D721Med (cell line): ENCODE measurements at regions not wholly inside any gene's neighbourhood (a gene's known extent, or its start where the extent isn't known, plus 50 kb on each side); places are given as distances from the start of the nearest gene placed in this dataset.

ENCODE experiments used
- DNase-seq: peaks from one replicate; pipeline ENCODE4 v3.0.0; 2011; ENCODE audit warnings: low spot score; ENCODE audit not compliant: insufficient read length
- FAIRE-seq: peaks from 2 replicates; lab custom pipeline; 2011; peaks lifted over from hg19 to GRCh38; lab: Jason Lieb, UNC
- TF ChIP-seq, protein P1 (sequence below): IDR thresholded peaks from 2 replicates; pipeline ENCODE4 v1.5.1; 2012; ENCODE audit warnings: mild to moderate bottlenecking, control low read depth; ENCODE audit not compliant: insufficient read depth; ENCODE audit errors: missing control alignments

DNA sequence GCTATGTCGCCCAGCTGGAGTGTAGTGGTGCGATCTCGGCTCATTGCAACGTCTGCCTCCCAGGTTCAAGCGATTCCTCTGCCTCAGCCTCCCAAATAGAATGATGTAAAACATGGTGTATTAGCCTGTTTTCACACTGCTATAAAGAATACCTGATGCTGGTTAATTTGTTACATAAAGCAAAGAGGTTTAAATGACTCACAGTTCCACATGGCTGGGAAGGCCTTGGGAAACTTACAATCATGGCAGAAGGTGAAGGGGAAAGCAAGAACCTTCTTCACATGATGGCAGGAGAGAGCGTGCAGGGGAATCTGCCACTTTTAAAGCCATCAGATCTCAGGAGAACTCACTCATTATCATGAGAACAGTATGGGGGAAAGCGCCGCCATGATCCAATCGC lies 1191.8 kb downstream of the ARAP2 start:
- DNase-seq: no peak
- TF ChIP-seq, protein P1, sequence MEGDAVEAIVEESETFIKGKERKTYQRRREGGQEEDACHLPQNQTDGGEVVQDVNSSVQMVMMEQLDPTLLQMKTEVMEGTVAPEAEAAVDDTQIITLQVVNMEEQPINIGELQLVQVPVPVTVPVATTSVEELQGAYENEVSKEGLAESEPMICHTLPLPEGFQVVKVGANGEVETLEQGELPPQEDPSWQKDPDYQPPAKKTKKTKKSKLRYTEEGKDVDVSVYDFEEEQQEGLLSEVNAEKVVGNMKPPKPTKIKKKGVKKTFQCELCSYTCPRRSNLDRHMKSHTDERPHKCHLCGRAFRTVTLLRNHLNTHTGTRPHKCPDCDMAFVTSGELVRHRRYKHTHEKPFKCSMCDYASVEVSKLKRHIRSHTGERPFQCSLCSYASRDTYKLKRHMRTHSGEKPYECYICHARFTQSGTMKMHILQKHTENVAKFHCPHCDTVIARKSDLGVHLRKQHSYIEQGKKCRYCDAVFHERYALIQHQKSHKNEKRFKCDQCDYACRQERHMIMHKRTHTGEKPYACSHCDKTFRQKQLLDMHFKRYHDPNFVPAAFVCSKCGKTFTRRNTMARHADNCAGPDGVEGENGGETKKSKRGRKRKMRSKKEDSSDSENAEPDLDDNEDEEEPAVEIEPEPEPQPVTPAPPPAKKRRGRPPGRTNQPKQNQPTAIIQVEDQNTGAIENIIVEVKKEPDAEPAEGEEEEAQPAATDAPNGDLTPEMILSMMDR: no peak

GRCh38 chr4:35063031-35063570 lies 1181.2 kb downstream of the ARAP2 start:
- TF ChIP-seq, protein P1: no peak
- DNase-seq (no peak), FAIRE-seq (no peak)

More for the DNA sequence above, 1191.8 kb downstream of the ARAP2 start:
- no peak for FAIRE-seq

GRCh38 chr4:35066406-35066805 lies 1177.9 kb downstream of the ARAP2 start:
- FAIRE-seq (no peak), DNase-seq (no peak)
- TF ChIP-seq, protein P1: no peak

- DNase-seq (no peak), FAIRE-seq (no peak)
- TF ChIP-seq, protein P1: no peak
Measured at GRCh38 chr4:35080799-35081198, 1163.5 kb downstream of the ARAP2 start.

- DNase-seq (no peak), FAIRE-seq (no peak)
- TF ChIP-seq, protein P1: no peak
Measured at GRCh38 chr4:35087218-35087617, 1157.1 kb downstream of the ARAP2 start.

DNA sequence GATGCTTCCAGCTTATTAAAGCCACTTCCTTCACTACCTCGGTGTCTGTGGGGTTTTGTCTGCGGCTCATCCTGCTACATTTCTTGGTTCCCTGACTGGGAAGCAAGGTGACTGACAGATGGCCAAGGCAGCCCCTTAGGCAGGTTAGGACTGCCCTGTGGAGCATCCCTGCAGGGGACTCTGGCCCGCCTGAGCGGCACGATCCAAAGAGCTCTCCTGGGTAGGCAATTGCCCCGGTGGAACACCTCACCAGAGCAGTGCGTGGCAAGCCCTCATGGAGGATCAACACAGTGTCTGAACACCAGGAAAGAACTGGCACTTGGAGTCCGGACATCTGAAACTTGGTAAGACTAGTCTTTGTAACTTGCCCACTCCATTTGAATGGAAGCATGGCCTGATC lies 1143.4 kb downstream of the ARAP2 start:
- DNase-seq: no peak
- FAIRE-seq: no peak
- TF ChIP-seq, protein P1: no peak

DNA sequence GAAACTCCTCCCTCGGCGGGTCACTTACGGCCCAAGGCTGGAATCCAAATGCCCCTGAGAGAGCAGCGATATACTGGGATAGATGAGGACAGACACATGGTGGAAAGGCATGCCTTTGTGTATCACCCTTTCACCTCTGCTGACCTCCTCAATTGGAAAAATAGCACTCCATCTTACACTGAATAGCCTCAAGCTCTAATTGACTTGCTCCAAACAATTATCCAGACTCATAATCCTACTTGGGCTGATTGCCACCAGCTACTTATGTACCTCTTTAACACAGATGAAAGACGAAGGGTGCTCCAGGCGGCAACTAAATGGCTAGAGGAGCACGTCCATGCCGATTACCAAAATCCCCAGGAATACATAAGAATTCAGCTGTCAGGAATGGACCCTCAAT lies 1142.2 kb downstream of the ARAP2 start:
- no peak for DNase-seq
- TF ChIP-seq, protein P1: no peak
- FAIRE-seq: no peak
